ENCODE measurements at regions not wholly inside any gene's neighbourhood (a gene's known extent, or its start where the extent isn't known, plus 50 kb on each side); places are given as distances from the start of the nearest gene placed in this dataset.

DNA sequence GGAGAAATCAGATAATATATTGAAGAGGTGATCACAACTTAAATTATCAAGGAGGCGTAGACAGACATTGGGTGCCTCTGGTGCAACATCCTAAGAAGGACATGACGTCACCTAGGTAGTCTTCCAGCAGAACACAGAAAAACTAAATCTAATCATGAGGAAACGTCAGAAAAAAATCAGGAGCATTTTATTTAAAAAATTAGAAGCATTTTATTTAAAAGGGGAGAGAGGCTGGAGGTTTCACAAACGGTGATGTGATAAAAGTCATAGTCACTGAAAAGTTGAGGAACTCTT, 254.6 kb downstream of the TMEM167A start (continued):
- TF ChIP-seq CHD7 (IDR thresholded peaks at IDR 0.05; ENCODE audit: insufficient replicate concordance, low read length) (no peak), GABPA (IDR thresholded peaks at IDR 0.05; ENCODE audit: borderline replicate concordance, insufficient read depth, low read length) (no peak)

Data from H1 (cell line).